ENCODE measurements at regions not wholly inside any gene's neighbourhood (a gene's known extent, or its start where the extent isn't known, plus 50 kb on each side); places are given as distances from the start of the nearest gene placed in this dataset.

DNA sequence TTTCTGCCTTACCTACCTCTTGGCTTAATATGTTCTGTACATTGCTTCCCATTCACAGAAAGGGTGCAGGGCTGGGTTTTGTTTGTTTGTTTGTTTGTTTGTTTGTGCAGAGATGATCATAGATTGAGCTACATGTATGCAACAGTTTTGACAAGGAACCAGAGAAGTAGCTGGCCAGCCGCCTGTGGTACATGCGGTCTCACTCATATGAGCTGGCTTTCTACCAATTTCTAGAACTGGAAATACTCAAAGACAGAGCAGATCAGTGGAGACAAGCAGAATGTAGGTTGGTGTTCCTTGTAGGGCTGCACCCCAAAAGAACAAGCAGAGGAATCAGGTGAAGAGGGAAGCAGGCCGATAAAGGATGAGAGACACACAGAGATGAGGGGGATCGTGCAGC lies 502.7 kb downstream of the SOX2 start:
- ChIA-PET POLR2A (ENCODE audit: low non-redundant PET) (no interaction called here), CTCF (no interaction called here)
- no peak overlapping the region for H3K4me3 ChIP-seq (ENCODE audit: low read depth, low read length, poor library complexity, severe bottlenecking)
- no peak for TF ChIP-seq EZH2 (IDR thresholded peaks at IDR 0.05; ENCODE audit: borderline replicate concordance, low read depth, low read length, poor library complexity, severe bottlenecking)
- TF ChIP-seq, protein P1, sequence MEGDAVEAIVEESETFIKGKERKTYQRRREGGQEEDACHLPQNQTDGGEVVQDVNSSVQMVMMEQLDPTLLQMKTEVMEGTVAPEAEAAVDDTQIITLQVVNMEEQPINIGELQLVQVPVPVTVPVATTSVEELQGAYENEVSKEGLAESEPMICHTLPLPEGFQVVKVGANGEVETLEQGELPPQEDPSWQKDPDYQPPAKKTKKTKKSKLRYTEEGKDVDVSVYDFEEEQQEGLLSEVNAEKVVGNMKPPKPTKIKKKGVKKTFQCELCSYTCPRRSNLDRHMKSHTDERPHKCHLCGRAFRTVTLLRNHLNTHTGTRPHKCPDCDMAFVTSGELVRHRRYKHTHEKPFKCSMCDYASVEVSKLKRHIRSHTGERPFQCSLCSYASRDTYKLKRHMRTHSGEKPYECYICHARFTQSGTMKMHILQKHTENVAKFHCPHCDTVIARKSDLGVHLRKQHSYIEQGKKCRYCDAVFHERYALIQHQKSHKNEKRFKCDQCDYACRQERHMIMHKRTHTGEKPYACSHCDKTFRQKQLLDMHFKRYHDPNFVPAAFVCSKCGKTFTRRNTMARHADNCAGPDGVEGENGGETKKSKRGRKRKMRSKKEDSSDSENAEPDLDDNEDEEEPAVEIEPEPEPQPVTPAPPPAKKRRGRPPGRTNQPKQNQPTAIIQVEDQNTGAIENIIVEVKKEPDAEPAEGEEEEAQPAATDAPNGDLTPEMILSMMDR (conservative IDR thresholded peaks at IDR 0.05; ENCODE audit: low read depth, low read length): no peak
- DNase-seq (ENCODE audit: low spot score): no peak
- no peaks in the 10 kb centered on the region for H3K27me3 ChIP-seq (replicated peaks; ENCODE audit: insufficient read depth, low read depth, low read length, poor library complexity)
- H3K4me1 ChIP-seq (ENCODE audit: insufficient read depth, low read length, poor library complexity, severe bottlenecking): peaks cover 9% of the 10 kb centered on the region
- no peaks in the 10 kb centered on the region for H3K36me3 ChIP-seq (ENCODE audit: insufficient read depth, low read length, poor library complexity, severe bottlenecking)
- H3K27ac ChIP-seq (ENCODE audit: low read depth, low read length, poor library complexity, severe bottlenecking): no peak overlapping the region
- BruUV-seq (replicated peaks): no TSS peak
- intact Hi-C loops (cut with micrococcal nuclease; ENCODE audit: unreplicated experiment): no loop called here
- H3K9me3 ChIP-seq (ENCODE audit: low read depth, low read length, poor library complexity, severe bottlenecking): no peaks in the 10 kb centered on the region

DNA sequence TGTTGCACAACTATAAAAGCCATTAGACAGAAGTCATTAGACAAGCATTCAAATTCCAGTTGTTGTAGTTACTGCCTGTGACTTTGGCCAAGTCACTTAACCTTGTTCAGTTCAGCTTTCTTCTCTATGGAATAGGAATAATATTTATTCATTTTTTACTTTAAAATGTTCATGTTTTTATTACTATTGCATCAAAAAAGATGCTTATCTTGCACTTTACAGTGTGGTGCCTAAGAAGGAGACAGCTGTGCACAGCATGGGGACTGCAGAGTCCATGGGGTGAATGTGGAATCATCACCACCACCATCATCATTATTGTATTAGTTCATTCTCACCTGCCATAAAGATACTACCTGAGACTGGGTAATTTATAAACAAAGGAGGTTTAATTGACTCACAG lies 504.2 kb downstream of the SOX2 start:
- no peaks in the 10 kb centered on the region for H3K36me3 ChIP-seq (ENCODE audit: insufficient read depth, low read length, poor library complexity, severe bottlenecking)
- no peaks in the 10 kb centered on the region for H3K27me3 ChIP-seq (replicated peaks; ENCODE audit: insufficient read depth, low read depth, low read length, poor library complexity)
- CTCF ChIA-PET: no interaction called here
- POLR2A ChIA-PET (ENCODE audit: low non-redundant PET): no interaction called here
- no peak overlapping the region for H3K27ac ChIP-seq (ENCODE audit: low read depth, low read length, poor library complexity, severe bottlenecking)
- no peaks in the 10 kb centered on the region for H3K9me3 ChIP-seq (ENCODE audit: low read depth, low read length, poor library complexity, severe bottlenecking)
- intact Hi-C loops (cut with micrococcal nuclease; ENCODE audit: unreplicated experiment): no loop called here
- H3K4me1 ChIP-seq (ENCODE audit: insufficient read depth, low read length, poor library complexity, severe bottlenecking): peaks cover 9% of the 10 kb centered on the region
- no peak overlapping the region for H3K4me3 ChIP-seq (ENCODE audit: low read depth, low read length, poor library complexity, severe bottlenecking)
- BruUV-seq (replicated peaks): no TSS peak
- DNase-seq (ENCODE audit: low spot score): no peak
- TF ChIP-seq, protein P1 (conservative IDR thresholded peaks at IDR 0.05; ENCODE audit: low read depth, low read length): no peak
- no peak for TF ChIP-seq EZH2 (IDR thresholded peaks at IDR 0.05; ENCODE audit: borderline replicate concordance, low read depth, low read length, poor library complexity, severe bottlenecking)

DNA sequence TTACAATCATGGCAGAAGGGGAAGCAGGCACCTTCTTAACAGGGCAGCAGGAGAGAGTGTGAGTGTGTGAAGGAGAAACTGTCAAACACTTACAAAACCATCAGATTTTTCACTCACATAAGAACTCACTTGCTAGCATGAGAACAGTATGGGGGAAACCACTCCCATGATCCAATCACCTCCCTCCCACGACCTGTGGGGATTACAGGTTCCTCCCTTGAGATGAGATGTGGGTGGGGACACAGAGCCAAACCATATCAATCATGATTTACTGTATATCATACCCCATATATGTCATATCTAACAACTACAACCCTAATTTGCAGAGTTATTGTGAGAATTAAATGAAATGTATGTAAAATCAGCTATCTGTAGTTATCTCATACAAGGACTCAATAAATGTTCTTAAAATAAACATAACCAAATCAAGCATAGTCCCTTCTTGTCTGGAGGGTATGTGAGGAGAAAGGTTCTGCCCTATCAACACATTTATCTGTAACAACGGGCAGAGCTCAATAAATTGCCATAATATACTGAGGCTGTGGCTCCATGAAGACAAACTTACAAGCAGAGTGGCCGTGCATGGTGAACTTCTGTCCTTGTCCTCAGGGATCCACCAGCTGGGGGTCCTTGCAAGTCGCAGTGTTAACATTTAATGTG lies 504.7 kb downstream of the SOX2 start:
- ChIA-PET CTCF (no interaction called here), POLR2A (ENCODE audit: low non-redundant PET) (no interaction called here)
- Histone ChIP-seq H3K4me1 (ENCODE audit: insufficient read depth, low read length, poor library complexity, severe bottlenecking) (peaks cover 9% of the 10 kb centered on the region), H3K27me3 (replicated peaks; ENCODE audit: insufficient read depth, low read depth, low read length, poor library complexity) (no peaks in the 10 kb centered on the region), H3K36me3 (ENCODE audit: insufficient read depth, low read length, poor library complexity, severe bottlenecking) (no peaks in the 10 kb centered on the region), H3K27ac (ENCODE audit: low read depth, low read length, poor library complexity, severe bottlenecking) (no peak overlapping the region), H3K4me3 (ENCODE audit: low read depth, low read length, poor library complexity, severe bottlenecking) (no peak overlapping the region), H3K9me3 (ENCODE audit: low read depth, low read length, poor library complexity, severe bottlenecking) (no peaks in the 10 kb centered on the region)
- intact Hi-C loops (cut with micrococcal nuclease; ENCODE audit: unreplicated experiment): no loop called here
- no peak for DNase-seq (ENCODE audit: low spot score)
- BruUV-seq (replicated peaks): no TSS peak
- TF ChIP-seq, protein P1 (conservative IDR thresholded peaks at IDR 0.05; ENCODE audit: low read depth, low read length): no peak
- TF ChIP-seq EZH2 (IDR thresholded peaks at IDR 0.05; ENCODE audit: borderline replicate concordance, low read depth, low read length, poor library complexity, severe bottlenecking): no peak
